ENCODE measurements at regions not wholly inside any gene's neighbourhood (a gene's known extent, or its start where the extent isn't known, plus 50 kb on each side); places are given as distances from the start of the nearest gene placed in this dataset.

DNA sequence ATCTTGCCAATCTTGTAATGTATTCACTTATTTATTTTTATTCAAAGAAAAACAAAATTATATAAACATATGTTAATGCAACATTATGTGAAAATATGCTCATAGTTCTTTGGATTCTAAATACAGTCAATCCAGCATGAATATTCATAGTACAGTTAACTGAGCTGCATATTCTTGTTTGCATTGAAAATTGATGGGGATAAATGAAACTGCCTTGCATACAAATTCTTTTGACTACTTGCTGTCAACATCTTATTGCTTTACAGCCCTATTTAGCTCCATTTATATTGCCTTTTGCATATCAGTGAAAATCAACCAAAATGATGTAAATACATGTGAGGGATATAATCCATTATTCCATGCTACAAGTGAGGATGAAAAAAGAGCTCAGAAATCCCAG, 135.3 kb downstream of the CCER1 start:
- Histone ChIP-seq H3K9ac (ENCODE audit: low read length) (no peak overlapping the region), H3K27ac (ENCODE audit: low read length) (no peak overlapping the region), H3K36me3 (replicated peaks; ENCODE audit: insufficient read depth, low read length) (no peaks in the 10 kb centered on the region), H3K9me3 (replicated peaks; ENCODE audit: insufficient read depth, low read length) (no peaks in the 10 kb centered on the region), H3K4me3 (ENCODE audit: low read length) (no peak overlapping the region), H3K27me3 (replicated peaks; ENCODE audit: insufficient read depth, low read length) (no peaks in the 10 kb centered on the region), H3F3A (ENCODE audit: insufficient read depth, low read length) (no peaks in the 10 kb centered on the region), H3K4me2 (ENCODE audit: low read depth, low read length) (no peak overlapping the region), H3K9me2 (replicated peaks; ENCODE audit: insufficient read depth, low read length) (no peaks in the 10 kb centered on the region), H3K79me2 (ENCODE audit: low read length) (no peaks in the 10 kb centered on the region), H3K4me1 (ENCODE audit: low read length) (no peaks in the 10 kb centered on the region), H4K20me1 (ENCODE audit: insufficient read depth, low read length) (no peaks in the 10 kb centered on the region), H2AFZ (ENCODE audit: low read length) (no peak overlapping the region)
- TF ChIP-seq EZH2 (optimal IDR thresholded peaks at IDR 0.05; ENCODE audit: low read depth, low read length) (no peak), CTCF (IDR thresholded peaks at IDR 0.05; ENCODE audit: low read length) (no peak), EZH2phosphoT487 (IDR thresholded peaks at IDR 0.05; ENCODE audit: low read length) (no peak)
- DNase-seq = no peak

- no peaks in the 10 kb centered on the region for H3K9me3 ChIP-seq (replicated peaks; ENCODE audit: insufficient read depth, low read length)
- H3K79me2 ChIP-seq (ENCODE audit: low read length) = no peaks in the 10 kb centered on the region
- H3F3A ChIP-seq (ENCODE audit: insufficient read depth, low read length) = no peaks in the 10 kb centered on the region
- no peak overlapping the region for H2AFZ ChIP-seq (ENCODE audit: low read length)
- TF ChIP-seq EZH2phosphoT487 (IDR thresholded peaks at IDR 0.05; ENCODE audit: low read length) = no peak
- no peak for TF ChIP-seq CTCF (IDR thresholded peaks at IDR 0.05; ENCODE audit: low read length)
- TF ChIP-seq EZH2 (optimal IDR thresholded peaks at IDR 0.05; ENCODE audit: low read depth, low read length) = no peak
- H3K4me2 ChIP-seq (ENCODE audit: low read depth, low read length) = no peak overlapping the region
- no peaks in the 10 kb centered on the region for H3K9me2 ChIP-seq (replicated peaks; ENCODE audit: insufficient read depth, low read length)
- DNase-seq = no peak
- H3K4me1 ChIP-seq (ENCODE audit: low read length) = no peaks in the 10 kb centered on the region
- H3K4me3 ChIP-seq (ENCODE audit: low read length) = no peak overlapping the region
- no peak overlapping the region for H3K9ac ChIP-seq (ENCODE audit: low read length)
- H3K27ac ChIP-seq (ENCODE audit: low read length) = no peak overlapping the region
- no peaks in the 10 kb centered on the region for H4K20me1 ChIP-seq (ENCODE audit: insufficient read depth, low read length)
- H3K27me3 ChIP-seq (replicated peaks; ENCODE audit: insufficient read depth, low read length) = no peaks in the 10 kb centered on the region
- H3K36me3 ChIP-seq (replicated peaks; ENCODE audit: insufficient read depth, low read length) = no peaks in the 10 kb centered on the region
Observed at GRCh38 chr12:90816353-90817089, 138.5 kb downstream of the CCER1 start.

GRCh38 chr12:90809940-90810339, 145.0 kb downstream of the CCER1 start:
- TF ChIP-seq CTCF (IDR thresholded peaks at IDR 0.05; ENCODE audit: low read length) = no peak
- no peak overlapping the region for H3K4me3 ChIP-seq (ENCODE audit: low read length)

More at GRCh38 chr12:90809940-90810339, 145.0 kb downstream of the CCER1 start:
- H3K9me3 ChIP-seq (replicated peaks; ENCODE audit: insufficient read depth, low read length) = no peaks in the 10 kb centered on the region
- no peak overlapping the region for H3K9ac ChIP-seq (ENCODE audit: low read length)
- no peaks in the 10 kb centered on the region for H3F3A ChIP-seq (ENCODE audit: insufficient read depth, low read length)
- DNase-seq = no peak
- H3K79me2 ChIP-seq (ENCODE audit: low read length) = no peaks in the 10 kb centered on the region
- no peak overlapping the region for H3K27ac ChIP-seq (ENCODE audit: low read length)
- H3K4me1 ChIP-seq (ENCODE audit: low read length) = no peaks in the 10 kb centered on the region
- H3K36me3 ChIP-seq (replicated peaks; ENCODE audit: insufficient read depth, low read length) = no peaks in the 10 kb centered on the region
- no peaks in the 10 kb centered on the region for H4K20me1 ChIP-seq (ENCODE audit: insufficient read depth, low read length)
- no peak overlapping the region for H3K4me2 ChIP-seq (ENCODE audit: low read depth, low read length)
- no peaks in the 10 kb centered on the region for H3K27me3 ChIP-seq (replicated peaks; ENCODE audit: insufficient read depth, low read length)
- no peaks in the 10 kb centered on the region for H3K9me2 ChIP-seq (replicated peaks; ENCODE audit: insufficient read depth, low read length)
- no peak overlapping the region for H2AFZ ChIP-seq (ENCODE audit: low read length)
